Central memory CD8-positive, alpha-beta T cell (primary cell): ENCODE measurements at regions not wholly inside any gene's neighbourhood (a gene's known extent, or its start where the extent isn't known, plus 50 kb on each side); places are given as distances from the start of the nearest gene placed in this dataset.

Experiments used
- ATAC-seq: fragments of 150-1000 bp; cut with Tn5 transposase; replicated peaks from 2 replicates; pipeline ENCODE4 v1.10.0; 2022; ENCODE audit warnings: mild to moderate bottlenecking, moderate FRiP score, moderate number of reproducible peaks; ENCODE audit not compliant: poor library complexity, severe bottlenecking; ENCODE audit errors: extremely low read depth
- DNase-seq, 2 donors: peaks; one replicate each; pipeline ENCODE4 v3.0.0; 2021; ENCODE audit warnings: low spot score in 2 of 2
- H3K27ac Mint-ChIP-seq: one replicate; pipeline ENCODE4 v1.8.0; 2022; ENCODE audit warnings: low read depth, mild to moderate bottlenecking, moderate library complexity, mixed read lengths
- H3K27me3 Mint-ChIP-seq: one replicate; pipeline ENCODE4 v1.8.0; 2022; ENCODE audit warnings: mixed read lengths
- H3K36me3 Mint-ChIP-seq: one replicate; pipeline ENCODE4 v1.8.0; 2022; ENCODE audit warnings: mild to moderate bottlenecking, moderate library complexity, mixed read lengths; ENCODE audit not compliant: insufficient read depth
- H3K4me1 Mint-ChIP-seq: one replicate; pipeline ENCODE4 v1.8.0; 2022; ENCODE audit warnings: mixed read lengths
- H3K4me3 Mint-ChIP-seq: one replicate; pipeline ENCODE4 v1.8.0; 2022; ENCODE audit warnings: mild to moderate bottlenecking, moderate library complexity, mixed read lengths
- H3K9me3 Mint-ChIP-seq: one replicate; pipeline ENCODE4 v1.8.0; 2022; ENCODE audit warnings: mixed read lengths

GRCh38 chr22:26981541-26981940, 324.2 kb downstream of the MIAT start:
- Mint-ChIP-seq H3K4me1 (no peaks in the 10 kb centered on the region), H3K36me3 (no peaks in the 10 kb centered on the region), H3K4me3 (no peak overlapping the region), H3K27ac (no peak overlapping the region), H3K27me3 (peaks cover 26% of the 10 kb centered on the region), H3K9me3 (no peaks in the 10 kb centered on the region)
- ATAC-seq (no peak), DNase-seq (no peak)

GRCh38 chr22:26983311-26983710, 325.9 kb downstream of the MIAT start:
- no peak overlapping the region for H3K4me3 Mint-ChIP-seq
- ATAC-seq (no peak), DNase-seq (no peak)
- H3K4me1 Mint-ChIP-seq = no peaks in the 10 kb centered on the region
- H3K36me3 Mint-ChIP-seq = no peaks in the 10 kb centered on the region
- peaks cover 26% of the 10 kb centered on the region for H3K27me3 Mint-ChIP-seq
- H3K9me3 Mint-ChIP-seq = no peaks in the 10 kb centered on the region
- H3K27ac Mint-ChIP-seq = no peak overlapping the region

DNA sequence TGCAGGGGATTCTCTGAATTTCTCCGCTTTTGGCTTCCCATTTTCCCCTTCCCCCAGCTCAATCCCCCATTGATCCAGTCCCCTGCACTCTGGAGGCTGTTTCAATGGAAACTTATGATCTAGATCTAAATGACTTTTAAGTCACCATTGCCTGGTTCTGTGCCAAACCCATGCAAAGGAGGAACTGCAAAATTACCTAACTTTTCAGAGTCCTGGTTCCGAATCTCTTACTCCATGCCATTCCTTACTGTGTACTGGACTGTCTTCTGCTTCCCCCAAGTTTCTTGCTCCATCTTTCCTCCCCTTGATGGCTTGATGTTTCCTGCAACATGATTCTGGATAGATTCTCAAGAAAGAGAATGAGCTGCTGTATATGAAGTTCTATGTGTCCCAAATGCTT, 327.8 kb downstream of the MIAT start:
- H3K27ac Mint-ChIP-seq = no peak overlapping the region
- no peaks in the 10 kb centered on the region for H3K4me1 Mint-ChIP-seq
- ATAC-seq = no peak
- no peaks in the 10 kb centered on the region for H3K36me3 Mint-ChIP-seq
- no peaks in the 10 kb centered on the region for H3K9me3 Mint-ChIP-seq
- DNase-seq = no peak
- H3K27me3 Mint-ChIP-seq = peaks cover 16% of the 10 kb centered on the region
- no peak overlapping the region for H3K4me3 Mint-ChIP-seq

GRCh38 chr22:26985931-26986782, 328.8 kb downstream of the MIAT start:
- Mint-ChIP-seq H3K27me3 (peaks cover 16% of the 10 kb centered on the region), H3K4me1 (no peaks in the 10 kb centered on the region), H3K27ac (no peak overlapping the region), H3K4me3 (no peak overlapping the region), H3K9me3 (no peaks in the 10 kb centered on the region), H3K36me3 (no peaks in the 10 kb centered on the region)
- no peak for DNase-seq
- no peak for ATAC-seq

GRCh38 chr22:26986884-26987283, 329.5 kb downstream of the MIAT start:
- ATAC-seq (no peak), DNase-seq (no peak)
- Mint-ChIP-seq H3K4me1 (no peaks in the 10 kb centered on the region), H3K27me3 (peaks cover 12% of the 10 kb centered on the region), H3K9me3 (no peaks in the 10 kb centered on the region), H3K36me3 (no peaks in the 10 kb centered on the region), H3K27ac (no peak overlapping the region), H3K4me3 (no peak overlapping the region)

- Mint-ChIP-seq H3K9me3 (no peaks in the 10 kb centered on the region), H3K4me3 (no peak overlapping the region), H3K27me3 (peaks cover 1% of the 10 kb centered on the region), H3K36me3 (no peaks in the 10 kb centered on the region), H3K4me1 (no peaks in the 10 kb centered on the region), H3K27ac (no peak overlapping the region)
- ATAC-seq (no peak), DNase-seq (no peak)
These were observed 333.3 kb downstream of the MIAT start for GRCh38 chr22:26990503-26991189.

- Mint-ChIP-seq H3K36me3 (no peaks in the 10 kb centered on the region), H3K9me3 (no peaks in the 10 kb centered on the region), H3K27me3 (no peaks in the 10 kb centered on the region), H3K4me3 (no peak overlapping the region), H3K27ac (no peak overlapping the region), H3K4me1 (no peaks in the 10 kb centered on the region)
- no peak for ATAC-seq
- DNase-seq = no peak
These were observed 335.2 kb downstream of the MIAT start for GRCh38 chr22:26992556-26992955.

DNA sequence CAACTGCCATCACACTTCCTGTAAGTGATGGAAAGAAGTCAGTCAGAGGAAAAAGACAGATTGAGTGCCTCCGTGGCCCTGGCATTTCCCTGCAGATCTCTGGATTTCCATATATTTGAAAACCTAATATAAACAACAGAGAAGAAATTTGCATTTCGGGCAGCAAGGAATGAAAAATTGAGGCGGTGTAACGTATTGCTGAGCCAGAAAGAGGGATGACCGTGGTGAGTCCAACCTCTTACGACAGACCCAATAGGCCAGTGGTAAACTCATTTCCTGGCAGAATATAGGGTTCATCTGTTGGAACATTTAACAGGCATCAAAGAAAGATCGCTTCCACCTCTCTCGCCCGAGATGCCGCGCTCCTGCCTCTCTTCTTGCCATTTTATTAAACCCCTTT, 336.5 kb downstream of the MIAT start:
- Mint-ChIP-seq H3K36me3 (no peaks in the 10 kb centered on the region), H3K9me3 (no peaks in the 10 kb centered on the region), H3K27ac (no peak overlapping the region), H3K27me3 (no peaks in the 10 kb centered on the region), H3K4me1 (no peaks in the 10 kb centered on the region), H3K4me3 (no peak overlapping the region)
- no peak for ATAC-seq
- no peak for DNase-seq

GRCh38 chr22:26994801-26995200, 337.4 kb downstream of the MIAT start:
- Mint-ChIP-seq H3K4me1 (no peaks in the 10 kb centered on the region), H3K36me3 (no peaks in the 10 kb centered on the region), H3K27ac (no peak overlapping the region), H3K27me3 (no peaks in the 10 kb centered on the region), H3K9me3 (no peaks in the 10 kb centered on the region), H3K4me3 (no peak overlapping the region)
- no peak for ATAC-seq
- no peak for DNase-seq

DNA sequence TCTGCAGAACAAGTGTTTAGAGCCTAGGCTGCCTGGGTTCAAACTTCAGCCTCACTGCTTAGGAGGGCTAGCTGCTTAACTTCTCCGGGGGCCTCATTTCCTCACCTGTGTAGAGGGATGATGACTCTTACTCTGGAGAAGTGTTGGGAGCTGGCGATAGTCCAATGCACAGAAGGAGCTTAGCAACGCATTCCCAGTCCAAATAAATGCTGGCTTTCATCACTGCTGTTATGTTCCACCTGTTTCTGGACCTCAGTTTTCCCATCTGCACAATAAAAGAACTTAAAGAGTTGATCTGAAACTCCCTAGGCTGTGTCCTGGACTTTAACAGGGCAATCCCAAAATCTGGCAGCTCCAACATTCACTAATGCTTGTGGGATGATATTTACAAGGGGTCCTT, 337.8 kb downstream of the MIAT start:
- no peak overlapping the region for H3K27ac Mint-ChIP-seq
- ATAC-seq (no peak), DNase-seq (no peak)
- H3K36me3 Mint-ChIP-seq = no peaks in the 10 kb centered on the region
- no peaks in the 10 kb centered on the region for H3K4me1 Mint-ChIP-seq
- H3K4me3 Mint-ChIP-seq = no peak overlapping the region
- H3K27me3 Mint-ChIP-seq = no peaks in the 10 kb centered on the region
- H3K9me3 Mint-ChIP-seq = no peaks in the 10 kb centered on the region

DNA sequence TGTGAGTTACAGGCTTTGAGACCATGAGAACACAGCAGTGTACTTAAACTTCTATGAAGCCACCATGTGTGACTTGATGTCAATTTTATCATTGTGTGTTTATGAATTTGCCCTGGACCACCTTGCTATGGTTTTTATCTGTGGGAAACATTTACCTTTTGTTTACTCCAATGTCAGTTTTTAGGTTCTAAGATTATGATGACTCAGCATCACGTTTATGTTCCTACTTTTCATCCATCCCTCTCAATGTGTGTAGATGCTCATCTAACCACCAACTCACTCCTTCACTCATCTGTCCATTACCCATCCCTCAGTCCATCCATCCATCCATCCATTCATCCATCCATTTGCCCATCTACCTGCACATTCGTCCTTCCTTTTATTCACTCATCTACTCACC, 338.8 kb downstream of the MIAT start:
- DNase-seq (no peak), ATAC-seq (no peak)
- Mint-ChIP-seq H3K27ac (no peak overlapping the region), H3K36me3 (no peaks in the 10 kb centered on the region), H3K4me1 (no peaks in the 10 kb centered on the region), H3K4me3 (no peak overlapping the region), H3K9me3 (no peaks in the 10 kb centered on the region), H3K27me3 (peaks cover under 1% of the 10 kb centered on the region)

DNA sequence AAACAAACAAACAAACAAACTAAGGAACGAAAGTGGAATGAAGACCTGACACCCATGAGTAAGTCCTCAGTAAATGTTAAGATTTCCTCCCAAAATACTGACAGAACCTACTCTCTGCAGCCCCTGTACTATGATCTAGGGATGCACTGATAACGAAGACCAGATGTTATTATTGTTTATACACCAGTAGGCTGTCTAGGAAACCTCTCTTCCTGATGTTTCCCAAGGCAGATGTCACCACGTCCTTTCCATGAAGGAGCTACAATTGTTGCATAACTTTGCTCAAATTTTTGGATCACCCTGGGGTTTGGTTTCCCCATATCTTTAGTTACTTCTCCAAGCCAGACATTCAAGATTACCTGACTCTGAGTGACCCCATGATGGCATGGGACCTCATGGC, 340.7 kb downstream of the MIAT start:
- no peaks in the 10 kb centered on the region for H3K4me1 Mint-ChIP-seq
- no peak overlapping the region for H3K4me3 Mint-ChIP-seq

DNA sequence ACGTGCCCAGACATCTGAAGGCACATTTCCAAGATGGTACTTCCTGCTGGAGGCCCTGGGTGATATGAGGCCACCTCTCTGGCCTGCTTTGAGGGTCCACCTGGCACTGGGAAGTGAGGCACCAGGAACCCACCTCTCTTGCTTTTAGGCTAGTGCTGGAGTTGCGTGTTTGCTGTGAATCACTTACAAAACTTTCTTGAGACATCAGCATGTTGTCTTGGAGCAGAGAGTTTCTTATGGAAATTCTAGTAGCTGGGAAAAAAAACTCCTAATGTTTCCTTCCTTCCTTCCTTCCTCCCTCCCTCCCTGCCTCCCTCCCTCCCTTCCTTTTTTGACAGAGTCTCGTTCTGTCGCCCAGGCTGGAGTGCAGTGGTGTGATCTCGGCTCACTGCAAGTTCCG, 341.3 kb downstream of the MIAT start:
- Mint-ChIP-seq H3K27ac (no peak overlapping the region), H3K27me3 (peaks cover 9% of the 10 kb centered on the region), H3K4me3 (no peak overlapping the region), H3K36me3 (no peaks in the 10 kb centered on the region), H3K9me3 (peaks cover 5% of the 10 kb centered on the region), H3K4me1 (no peaks in the 10 kb centered on the region)
- ATAC-seq = no peak
- DNase-seq = no peak

More for the DNA sequence above, 340.7 kb downstream of the MIAT start:
- peaks cover 9% of the 10 kb centered on the region for H3K27me3 Mint-ChIP-seq
- H3K9me3 Mint-ChIP-seq = peaks cover 5% of the 10 kb centered on the region
- ATAC-seq = no peak
- H3K27ac Mint-ChIP-seq = no peak overlapping the region
- no peaks in the 10 kb centered on the region for H3K36me3 Mint-ChIP-seq
- no peak for DNase-seq
